SK-N-MC (cell line): ENCODE measurements at regions not wholly inside any gene's neighbourhood (a gene's known extent, or its start where the extent isn't known, plus 50 kb on each side); places are given as distances from the start of the nearest gene placed in this dataset.

Source experiments
- EZH2 ChIP-seq: fragments of 200-600 bp; sonication (generic); IDR thresholded peaks from one replicate; pipeline ENCODE4 v1.6.1; 2017; ENCODE audit warnings: antibody characterized with exemption
- POLR2AphosphoS5 ChIP-seq: IDR thresholded peaks from 2 replicates; pipeline ENCODE4 v1.6.1; 2012; ENCODE audit warnings: mild to moderate bottlenecking, low read depth, low read length, borderline replicate concordance

- TF ChIP-seq POLR2AphosphoS5 (no peak), EZH2 (no peak)
Measured at GRCh38 chr1:175870217-175870616, 126.8 kb upstream of the TNR start.
